Fibroblast of peridontal ligament (primary cell): ENCODE measurements at regions not wholly inside any gene's neighbourhood (a gene's known extent, or its start where the extent isn't known, plus 50 kb on each side); places are given as distances from the start of the nearest gene placed in this dataset.

Experiments used
- DNase-seq: peaks from one replicate; pipeline ENCODE4 v3.0.0-alpha.2; 2010; ENCODE audit errors: extremely low read depth

GRCh38 chr12:34376133-34376799 is 354.0 kb downstream of the ALG10 start:
- DNase-seq = no peak

- no peak for DNase-seq
Observed at GRCh38 chr12:34377243-34378035, 355.1 kb downstream of the ALG10 start.

DNA sequence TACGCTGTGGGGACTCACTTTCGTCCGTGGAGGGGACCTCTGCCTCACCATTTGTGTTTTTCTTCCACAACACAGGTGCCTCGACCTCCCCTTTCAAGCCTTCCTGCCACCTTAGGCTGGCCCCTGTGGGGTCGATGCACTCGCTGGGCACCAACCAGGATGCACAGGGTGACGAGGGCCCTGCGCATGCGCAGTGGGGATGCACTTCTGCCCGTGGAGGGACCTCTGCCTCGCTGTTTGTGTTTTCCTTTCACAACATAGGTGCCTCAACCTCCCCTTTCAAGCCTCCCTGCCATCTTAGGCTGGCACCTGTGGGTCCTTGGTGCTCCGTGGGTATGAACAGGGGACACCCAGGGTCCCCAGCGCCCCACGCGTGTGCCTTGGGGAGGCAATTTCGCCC is 356.8 kb downstream of the ALG10 start:
- no peak for DNase-seq

DNA sequence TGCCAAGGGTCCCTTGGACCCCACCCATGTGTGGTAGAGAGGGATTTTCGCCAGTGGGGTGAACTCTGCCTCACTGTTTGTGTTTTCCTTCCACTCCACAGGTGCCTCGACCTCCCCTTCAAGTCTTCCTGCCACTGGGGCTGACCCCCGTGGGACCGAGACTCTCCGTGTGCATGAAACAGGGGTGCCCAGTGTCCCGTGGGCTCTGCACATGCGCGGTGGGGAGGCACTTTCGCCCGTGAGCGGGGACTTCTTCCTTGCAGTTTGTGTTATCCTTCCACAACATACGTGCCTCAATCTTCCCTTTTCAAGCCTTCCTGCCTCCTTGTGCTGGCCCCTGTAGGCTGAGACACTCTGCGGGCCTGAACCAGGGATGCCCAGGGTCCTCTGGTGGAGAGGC is 362.4 kb downstream of the ALG10 start:
- DNase-seq = no peak

DNA sequence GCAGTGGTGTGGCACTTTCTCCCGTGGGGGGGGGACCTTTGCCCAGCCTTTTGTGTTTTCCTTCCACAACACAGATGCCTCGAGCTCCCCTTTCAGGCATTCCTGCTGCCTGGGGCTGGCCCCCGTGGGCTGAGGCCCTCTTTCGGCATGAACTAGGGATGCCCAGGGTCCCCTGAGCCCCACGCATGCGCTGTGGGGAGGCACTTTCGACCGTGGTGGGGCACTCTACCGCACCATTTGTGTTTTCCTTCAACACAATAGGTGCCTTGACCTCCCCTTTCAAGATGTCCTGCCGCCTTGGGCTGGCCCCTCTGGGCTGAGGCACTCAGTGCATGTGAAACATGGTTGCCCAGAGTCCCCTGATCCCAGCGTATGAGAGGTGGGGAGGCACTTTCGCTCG is 363.7 kb downstream of the ALG10 start:
- no peak for DNase-seq

- no peak for DNase-seq
Observed at GRCh38 chr12:34386621-34387255, 364.4 kb downstream of the ALG10 start.

GRCh38 chr12:34387711-34388635 is 365.7 kb downstream of the ALG10 start:
- DNase-seq = no peak

DNA sequence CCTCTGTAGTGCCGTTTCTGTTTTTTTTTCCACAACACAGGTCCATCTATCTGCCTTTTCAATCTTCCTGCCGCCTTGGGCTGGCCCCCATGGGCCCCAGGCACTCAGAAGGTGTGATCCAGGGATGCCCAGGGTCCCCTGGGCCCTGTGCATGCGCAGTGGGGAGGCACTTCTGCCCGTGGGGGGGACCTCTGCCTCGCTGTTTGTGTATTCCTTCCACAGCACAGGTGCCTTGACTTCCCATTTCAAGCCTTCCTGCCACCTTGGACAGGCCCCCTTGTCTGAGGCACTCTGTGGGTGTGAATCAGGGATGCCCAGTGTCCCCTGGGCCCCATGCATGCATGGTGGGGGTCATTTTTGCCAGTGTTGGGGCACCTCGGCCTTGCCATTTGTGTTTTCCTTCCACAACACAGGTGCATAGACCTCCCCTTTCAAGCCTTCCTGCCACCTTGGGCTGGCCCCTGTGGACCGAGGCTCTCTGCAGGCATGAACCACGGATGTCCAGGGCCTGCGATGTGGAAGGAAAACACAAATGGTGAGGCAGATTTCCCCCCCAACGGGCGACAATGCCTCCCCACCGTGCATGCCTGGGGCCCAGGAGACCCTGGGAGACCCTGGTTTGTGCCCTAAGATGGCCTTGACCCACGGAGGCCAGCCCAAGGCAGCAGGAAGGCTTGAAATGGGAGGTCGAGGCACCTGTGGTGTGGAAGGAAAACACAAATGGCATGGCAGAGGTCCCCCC is 366.5 kb downstream of the ALG10 start:
- no peak for DNase-seq

- DNase-seq = no peak
Observed at GRCh38 chr12:34389378-34390170, 367.3 kb downstream of the ALG10 start.

- DNase-seq = no peak
Observed at GRCh38 chr12:34390171-34390841, 368.0 kb downstream of the ALG10 start.

GRCh38 chr12:34390846-34391700 is 368.8 kb downstream of the ALG10 start:
- no peak for DNase-seq

DNA sequence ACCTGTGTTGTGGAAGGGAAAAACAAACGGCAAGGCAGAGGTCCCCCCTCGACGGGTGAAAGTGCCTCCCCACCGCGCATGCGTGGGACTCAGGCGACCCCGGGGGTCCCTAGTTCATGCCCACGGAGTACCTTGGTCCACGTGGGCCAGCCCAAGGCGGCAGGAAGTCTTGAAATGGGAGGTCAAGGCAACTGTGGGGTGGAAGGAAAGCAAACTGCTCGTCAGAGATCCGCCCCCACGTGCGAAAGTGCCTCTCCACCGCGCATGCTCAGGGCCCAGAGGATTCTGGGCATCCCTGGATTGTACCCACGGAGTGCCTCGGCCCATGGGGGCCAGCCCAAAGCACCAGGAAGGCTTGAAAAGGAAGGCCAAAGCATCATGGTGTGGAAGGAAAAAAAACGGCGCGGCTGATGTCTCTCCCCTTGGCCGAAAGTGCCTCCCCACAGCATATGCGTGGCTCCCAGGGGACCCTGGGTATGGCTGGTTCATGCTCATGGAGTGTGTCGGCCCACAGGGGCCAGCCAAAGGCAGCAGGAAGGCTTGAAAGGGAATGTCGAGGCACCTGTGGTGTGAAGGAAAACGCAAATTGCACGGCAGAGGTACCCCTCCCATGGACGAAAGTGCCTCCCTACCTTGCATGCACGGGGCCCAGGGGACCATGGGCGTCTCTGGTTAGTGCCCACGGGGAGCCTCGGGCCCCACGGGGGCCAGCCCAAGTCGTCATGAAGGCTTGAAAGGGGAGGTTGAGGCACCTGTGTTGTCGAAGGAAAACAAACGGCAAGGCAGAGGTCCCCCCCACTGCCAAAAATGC is 369.7 kb downstream of the ALG10 start:
- no peak for DNase-seq

DNA sequence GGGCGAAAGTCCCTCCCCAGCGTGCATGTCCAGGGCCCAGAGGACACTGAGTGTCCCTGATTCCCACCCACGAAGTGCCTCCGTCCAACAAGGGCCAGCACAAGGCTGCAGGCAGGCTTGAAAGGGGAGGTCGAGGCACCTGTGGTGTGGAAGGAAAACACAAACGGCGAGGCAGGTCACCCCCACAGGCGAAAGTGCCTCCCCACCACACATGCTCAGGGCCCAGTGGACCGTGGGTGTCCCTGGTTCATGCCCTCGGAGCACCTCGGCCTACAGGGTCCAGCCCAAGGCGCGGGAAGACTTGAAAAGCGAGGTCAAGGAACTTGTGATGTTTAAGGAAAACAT is 370.4 kb downstream of the ALG10 start:
- DNase-seq = no peak

GRCh38 chr12:34393086-34393820 is 371.0 kb downstream of the ALG10 start:
- DNase-seq = no peak

DNA sequence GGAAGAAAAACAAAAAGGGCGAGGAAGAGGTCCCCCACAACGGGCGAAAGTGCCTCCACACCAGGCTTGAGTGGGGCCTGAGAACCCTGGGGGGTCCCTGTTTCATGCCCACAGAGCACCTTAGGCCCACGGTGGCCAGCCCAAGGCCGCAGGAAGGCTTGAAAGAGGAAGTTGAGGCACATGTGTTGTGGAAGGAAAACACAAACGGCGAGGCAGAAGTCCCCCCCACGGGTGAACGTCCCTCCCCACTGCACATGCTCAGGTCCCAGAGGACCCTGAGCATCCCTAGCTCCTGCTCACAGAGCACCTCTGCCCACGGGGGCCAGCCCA is 371.5 kb downstream of the ALG10 start:
- DNase-seq = no peak

DNA sequence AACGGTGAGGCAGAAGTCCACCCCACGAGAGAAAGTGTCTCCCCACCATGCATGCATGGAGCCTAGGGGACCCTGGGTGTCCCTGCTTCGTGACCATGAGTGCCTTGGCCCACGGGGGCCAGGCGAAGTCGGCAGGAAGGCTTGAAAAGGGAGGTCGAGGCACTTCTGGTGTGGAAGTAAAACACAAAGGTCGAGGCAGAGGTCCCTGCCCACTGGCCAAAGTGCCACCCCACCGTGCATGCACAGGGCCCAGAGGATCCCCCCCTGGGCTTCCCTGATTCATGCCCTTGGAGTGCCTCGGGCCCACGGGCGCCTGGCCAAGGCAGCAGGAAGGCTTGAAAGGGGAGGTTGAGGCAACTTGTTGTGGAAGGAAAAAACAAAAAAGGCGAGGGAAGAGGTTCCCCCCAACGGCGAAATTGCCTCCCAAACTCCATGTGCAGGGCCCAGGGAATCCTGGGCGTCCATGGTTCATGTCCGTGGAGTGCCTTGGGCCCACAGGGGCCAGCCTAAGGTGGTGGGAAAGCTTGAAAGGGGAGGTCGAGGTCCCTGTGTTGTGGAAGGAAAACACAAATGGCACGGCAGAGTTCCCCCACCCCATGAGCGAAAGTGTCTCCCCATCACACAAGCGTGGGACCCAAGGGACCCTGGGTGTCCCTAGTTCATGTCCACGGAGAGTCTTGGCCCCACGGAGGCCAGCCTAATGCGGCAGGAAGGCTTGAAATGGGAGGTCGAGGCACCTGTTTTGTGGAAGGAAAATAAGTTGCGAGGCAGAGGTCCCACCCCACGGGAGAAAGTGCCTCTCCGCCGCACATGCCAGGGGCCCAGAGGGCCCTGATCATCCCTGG is 372.1 kb downstream of the ALG10 start:
- DNase-seq = no peak
